Transverse colon (tissue), 4 donors: ENCODE measurements at regions not wholly inside any gene's neighbourhood (a gene's known extent, or its start where the extent isn't known, plus 50 kb on each side); places are given as distances from the start of the nearest gene placed in this dataset.

Source experiments
- DNase-seq: peaks from one replicate; pipeline ENCODE4 v3.0.0-alpha.2; 2019
- H3K27ac ChIP-seq, 4 donors: fragments of 200-600 bp; sonication (generic); 2 replicates each; pipeline ENCODE4 v1.5.1; 2016 to 2018; ENCODE audit warnings: inconsistent platforms in 4 of 4
- H3K27me3 ChIP-seq: fragments of 200-600 bp; sonication (generic); 2 replicates; pipeline ENCODE4 v1.5.1; 2017; ENCODE audit warnings: inconsistent platforms
- H3K36me3 ChIP-seq, 4 donors: fragments of 200-600 bp; sonication (generic); 2 replicates each; pipeline ENCODE4 v1.5.1; 2017 to 2019; ENCODE audit warnings: inconsistent platforms in 4 of 4
- H3K4me1 ChIP-seq, 4 donors: fragments of 200-600 bp; sonication (generic); 2 replicates each; pipeline ENCODE4 v1.5.1; 2017 to 2020; ENCODE audit warnings: inconsistent platforms in 4 of 4
- H3K4me3 ChIP-seq, 4 donors: fragments of 200-600 bp; sonication (generic); 1 replicate in 1 of 4; 2 replicates in 3 of 4; pipeline versions ENCODE4 v1.5.1 to v1.6.1; 2017 to 2019; ENCODE audit warnings: inconsistent platforms in 4 of 4
- H3K9me3 ChIP-seq, 2 donors: fragments of 200-600 bp; sonication (generic); 2 replicates each; pipeline ENCODE4 v1.5.1; 2017 to 2019; ENCODE audit warnings: inconsistent platforms in 2 of 2
- EP300 ChIP-seq: sonication (generic); formaldehyde crosslinking; IDR thresholded peaks from one replicate; pipeline ENCODE4 v1.6.1; 2017; ENCODE audit warnings: antibody characterized with exemption, low read depth
- POLR2A ChIP-seq: fragments of 450-650 bp; IDR thresholded peaks from one replicate; pipeline ENCODE4 v1.6.1; 2016; ENCODE audit warnings: antibody characterized with exemption, mild to moderate bottlenecking, moderate library complexity
- POLR2AphosphoS5 ChIP-seq, 3 donors: sonication (generic); formaldehyde crosslinking; IDR thresholded peaks; one replicate each; pipeline ENCODE4 v1.6.1; 2016; ENCODE audit warnings: antibody characterized with exemption in 3 of 3
- WGBS, 2 donors: methylation state at CpG; one replicate each; pipeline ENCODE4 v1.1.5; 2018; ENCODE audit warnings: low coverage in 1 of 2; 5-methylcytosine and 5-hydroxymethylcytosine counted together
- in situ Hi-C, 4 donors: fragments of 200-750 bp; cut with MboI; loops; one replicate each; pipeline versions ENCODE4 v1.15.0 to v1.15.1; 2017; ENCODE audit warnings: low sequenced_read_pairs in 3 of 4, low pct_ligation_motif_present in 1 of 4, low pct_unique_long_range_greater_than_20kb in 1 of 4
- intact Hi-C: fragments of 100-400 bp; cut with DNase I; formaldehyde crosslinking; loops from one replicate; pipeline ENCODE4 v1.15.1; 2023; ENCODE audit warnings: low total_unique reads
- TF ChIP-seq, protein P1 (sequence below), 5 experiments: fragments of 200-600 bp in 3 of 5; fragments of 450-650 bp in 2 of 5; sonication (generic) in 3 of 5; IDR thresholded peaks; 1 replicate in 2 of 5; 2 replicates in 3 of 5; pipeline ENCODE4 v1.5.1; 2016 to 2017; ENCODE audit warnings: antibody characterized with exemption in 5 of 5, inconsistent platforms in 3 of 5, mild to moderate bottlenecking in 2 of 5, moderate library complexity in 1 of 5

DNA sequence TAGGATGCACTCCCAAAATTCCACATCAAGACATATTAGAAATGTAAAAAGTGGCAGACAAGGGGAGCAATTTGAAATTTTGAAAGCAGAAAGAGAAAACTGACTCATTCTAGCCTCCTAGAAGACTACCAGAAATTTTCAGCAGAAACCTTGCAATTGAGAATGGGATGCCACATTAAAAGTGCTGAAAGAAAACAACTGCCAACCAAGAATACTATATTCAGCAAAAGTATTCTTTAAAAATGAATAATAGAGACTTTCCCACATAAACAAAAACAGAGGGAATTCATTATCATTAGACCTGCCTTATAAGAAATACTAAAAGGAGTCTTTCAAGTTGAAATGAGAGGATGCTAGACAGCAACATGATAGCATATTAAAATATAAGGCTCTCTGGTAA lies 78.3 kb upstream of the HTR2A start:
- intact Hi-C loops: no loop called here
- H3K4me3 ChIP-seq: no peak overlapping the region
- TF ChIP-seq, protein P1, sequence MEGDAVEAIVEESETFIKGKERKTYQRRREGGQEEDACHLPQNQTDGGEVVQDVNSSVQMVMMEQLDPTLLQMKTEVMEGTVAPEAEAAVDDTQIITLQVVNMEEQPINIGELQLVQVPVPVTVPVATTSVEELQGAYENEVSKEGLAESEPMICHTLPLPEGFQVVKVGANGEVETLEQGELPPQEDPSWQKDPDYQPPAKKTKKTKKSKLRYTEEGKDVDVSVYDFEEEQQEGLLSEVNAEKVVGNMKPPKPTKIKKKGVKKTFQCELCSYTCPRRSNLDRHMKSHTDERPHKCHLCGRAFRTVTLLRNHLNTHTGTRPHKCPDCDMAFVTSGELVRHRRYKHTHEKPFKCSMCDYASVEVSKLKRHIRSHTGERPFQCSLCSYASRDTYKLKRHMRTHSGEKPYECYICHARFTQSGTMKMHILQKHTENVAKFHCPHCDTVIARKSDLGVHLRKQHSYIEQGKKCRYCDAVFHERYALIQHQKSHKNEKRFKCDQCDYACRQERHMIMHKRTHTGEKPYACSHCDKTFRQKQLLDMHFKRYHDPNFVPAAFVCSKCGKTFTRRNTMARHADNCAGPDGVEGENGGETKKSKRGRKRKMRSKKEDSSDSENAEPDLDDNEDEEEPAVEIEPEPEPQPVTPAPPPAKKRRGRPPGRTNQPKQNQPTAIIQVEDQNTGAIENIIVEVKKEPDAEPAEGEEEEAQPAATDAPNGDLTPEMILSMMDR (IDR thresholded peaks at IDR 0.05): no peak
- no peak for TF ChIP-seq POLR2A
- TF ChIP-seq EP300: no peak
- TF ChIP-seq POLR2AphosphoS5 (IDR thresholded peaks at IDR 0.05): no peak
- no peaks in the 10 kb centered on the region for H3K27me3 ChIP-seq
- no peaks in the 10 kb centered on the region for H3K4me1 ChIP-seq
- no peak overlapping the region for H3K27ac ChIP-seq
- H3K36me3 ChIP-seq: no peaks in the 10 kb centered on the region
- peaks cover 6 to 19% of the 10 kb centered on the region in 2 donors for H3K9me3 ChIP-seq
- in situ Hi-C loops: no loop called here
- no peak for DNase-seq

DNA sequence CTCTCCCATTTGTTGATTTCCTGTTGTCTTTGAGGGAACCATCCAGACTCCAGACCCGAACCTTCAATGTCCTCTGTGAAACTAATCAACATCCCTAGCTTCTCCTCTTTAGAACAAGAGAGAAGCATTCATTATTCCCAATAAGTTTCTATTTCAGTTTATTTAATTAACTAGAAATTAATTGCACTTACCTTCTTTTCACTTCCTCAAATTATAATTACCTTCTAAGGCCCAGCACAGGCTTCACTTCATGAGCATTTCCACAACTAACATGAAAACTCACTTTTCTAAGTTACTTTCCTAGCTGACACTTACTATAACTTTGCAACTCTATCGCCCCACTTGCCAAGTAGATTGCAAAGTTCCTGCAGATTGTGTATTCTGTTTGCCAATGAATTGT lies 71.6 kb upstream of the HTR2A start:
- no peaks in the 10 kb centered on the region for H3K36me3 ChIP-seq
- in situ Hi-C loops (no loop called here), intact Hi-C loops (no loop called here)
- no peaks in the 10 kb centered on the region for H3K4me1 ChIP-seq
- no peaks in the 10 kb centered on the region for H3K27me3 ChIP-seq
- no peak overlapping the region for H3K4me3 ChIP-seq
- 82 to 84% methylated on average over 2 of the region's 2 CpGs for WGBS, 2 donors
- no peak for DNase-seq
- TF ChIP-seq POLR2AphosphoS5 (IDR thresholded peaks at IDR 0.05) (no peak), EP300 (no peak), POLR2A (no peak)
- TF ChIP-seq, protein P1 (IDR thresholded peaks at IDR 0.05): no peak
- no peak overlapping the region for H3K27ac ChIP-seq
- H3K9me3 ChIP-seq: no peaks in the 10 kb centered on the region

GRCh38 chr13:46964789-46965527 lies 68.1 kb upstream of the HTR2A start:
- H3K4me3 ChIP-seq: no peak overlapping the region
- H3K27ac ChIP-seq: no peak overlapping the region
- H3K9me3 ChIP-seq: no peaks in the 10 kb centered on the region
- WGBS, 2 donors: 50 to 63% methylated on average over 1 to 2 of the region's 2 CpGs
- DNase-seq: no peak
- H3K36me3 ChIP-seq: no peaks in the 10 kb centered on the region
- intact Hi-C loops: no loop called here
- no peaks in the 10 kb centered on the region for H3K4me1 ChIP-seq
- H3K27me3 ChIP-seq: no peaks in the 10 kb centered on the region
- in situ Hi-C loops: no loop called here
- TF ChIP-seq, protein P1 (IDR thresholded peaks at IDR 0.05): no peak
- no peak for TF ChIP-seq EP300
- TF ChIP-seq POLR2AphosphoS5 (IDR thresholded peaks at IDR 0.05): no peak
- TF ChIP-seq POLR2A: no peak

- no peaks in the 10 kb centered on the region for H3K9me3 ChIP-seq
- H3K27ac ChIP-seq: no peak overlapping the region
- H3K4me3 ChIP-seq: no peak overlapping the region
- no peaks in the 10 kb centered on the region for H3K4me1 ChIP-seq
- no peaks in the 10 kb centered on the region for H3K36me3 ChIP-seq
- WGBS, 2 donors: 63% methylated on average over 4 of the region's 4 CpGs; no CpG with 5 or more reads in 1 of the 2 donors
- intact Hi-C loops: no loop called here
- no peak for TF ChIP-seq EP300
- TF ChIP-seq POLR2A: no peak
- no peak for TF ChIP-seq POLR2AphosphoS5 (IDR thresholded peaks at IDR 0.05)
- TF ChIP-seq, protein P1 (IDR thresholded peaks at IDR 0.05): no peak
- no peak for DNase-seq
- in situ Hi-C loops: no loop called here
- no peaks in the 10 kb centered on the region for H3K27me3 ChIP-seq
Observed at GRCh38 chr13:46963904-46964303, 67.1 kb upstream of the HTR2A start.
